GM19463 (cell line): ENCODE measurements at regions not wholly inside any gene's neighbourhood (a gene's known extent, or its start where the extent isn't known, plus 50 kb on each side); places are given as distances from the start of the nearest gene placed in this dataset.

Experiments
- ATAC-seq: cut with Tn5 transposase; IDR thresholded peaks from one replicate; pipeline ENCODE4 v1.9.1; 2021; ENCODE audit warnings: mild to moderate bottlenecking, moderate library complexity; ENCODE audit not compliant: unreplicated experiment

GRCh38 chr2:183607995-183608394 lies 483.8 kb downstream of the NUP35 start:
- no peak for ATAC-seq

GRCh38 chr2:183608747-183609146 lies 484.5 kb downstream of the NUP35 start:
- ATAC-seq = no peak

DNA sequence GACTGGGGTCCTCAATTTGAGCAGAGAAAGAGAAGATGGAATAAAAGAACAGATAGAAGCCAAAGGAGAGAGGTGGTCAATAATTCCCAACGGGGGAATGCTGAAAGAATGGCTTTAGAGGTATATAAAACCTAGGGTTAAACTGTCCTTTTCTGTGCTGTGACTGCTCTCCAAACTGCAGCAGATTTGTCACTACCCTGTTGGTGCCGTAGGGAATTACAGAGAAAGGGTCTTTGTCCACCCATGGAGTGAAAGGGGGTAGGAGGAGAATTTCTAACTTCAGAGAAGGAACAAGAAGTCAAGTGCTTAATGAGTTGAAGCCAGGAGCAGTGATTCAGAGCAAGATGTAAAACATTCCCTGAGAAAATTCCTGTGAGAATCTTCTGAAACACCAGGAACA lies 486.5 kb downstream of the NUP35 start:
- ATAC-seq = no peak

GRCh38 chr2:183614799-183615435 lies 490.7 kb downstream of the NUP35 start:
- ATAC-seq = no peak

DNA sequence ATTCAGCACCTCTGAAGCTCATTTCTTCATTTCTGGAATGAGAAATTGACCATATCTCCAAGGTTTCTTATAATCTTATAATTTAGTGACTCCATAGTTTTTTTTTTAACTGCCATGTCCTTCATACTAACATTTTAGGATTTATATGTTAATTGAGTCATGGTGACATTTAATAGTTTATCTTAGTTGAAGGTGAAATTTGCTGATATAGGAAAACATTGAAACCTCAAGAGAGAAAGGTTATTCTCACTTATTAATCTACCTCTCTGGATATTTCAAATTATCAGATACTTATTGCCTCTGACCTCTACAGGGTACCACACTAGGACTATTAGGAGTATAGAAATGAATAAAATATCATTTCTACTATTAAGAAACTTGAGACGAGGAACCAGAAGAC lies 499.0 kb downstream of the NUP35 start:
- ATAC-seq = no peak

DNA sequence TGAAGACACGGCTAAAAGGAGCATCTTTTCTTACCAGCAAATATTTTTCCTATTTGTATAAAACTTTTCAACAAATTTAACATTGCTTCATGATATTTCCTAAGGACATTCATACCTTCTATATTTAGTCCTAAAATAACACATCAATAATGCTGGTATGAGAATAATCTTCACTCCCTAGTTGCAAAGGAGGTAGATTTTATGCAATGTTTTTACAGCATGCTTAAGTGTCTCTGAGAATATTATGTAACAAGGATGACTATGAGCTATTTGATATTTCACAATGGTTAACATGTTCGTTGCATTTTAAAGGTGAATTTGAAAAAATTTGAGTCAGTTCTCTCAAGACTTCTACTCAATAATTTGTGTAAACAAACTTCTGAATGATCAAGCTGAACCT lies 506.7 kb downstream of the NUP35 start:
- no peak for ATAC-seq

- no peak for ATAC-seq
Observed at GRCh38 chr2:183656121-183656520, 531.9 kb downstream of the NUP35 start.

DNA sequence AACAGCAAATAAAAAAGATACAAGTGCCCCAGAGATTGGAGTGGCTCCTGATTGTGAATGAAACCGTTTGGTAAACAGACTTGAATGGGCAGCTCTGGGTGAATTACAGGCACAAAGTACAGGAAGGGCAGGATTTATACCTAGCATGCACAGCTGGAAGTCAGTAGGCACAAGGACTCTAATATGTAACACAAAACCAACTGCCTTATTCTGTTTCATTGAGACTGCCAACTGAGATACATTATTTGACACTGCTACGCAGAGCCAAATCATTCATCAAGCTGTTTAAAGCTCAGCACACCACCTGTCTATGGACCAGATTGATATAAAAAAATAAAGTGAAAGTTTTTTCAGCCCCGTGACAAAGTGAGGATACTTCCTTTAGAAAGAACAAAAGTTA lies 541.2 kb downstream of the NUP35 start:
- ATAC-seq = no peak

GRCh38 chr2:183666031-183666430 lies 541.8 kb downstream of the NUP35 start:
- ATAC-seq = no peak

DNA sequence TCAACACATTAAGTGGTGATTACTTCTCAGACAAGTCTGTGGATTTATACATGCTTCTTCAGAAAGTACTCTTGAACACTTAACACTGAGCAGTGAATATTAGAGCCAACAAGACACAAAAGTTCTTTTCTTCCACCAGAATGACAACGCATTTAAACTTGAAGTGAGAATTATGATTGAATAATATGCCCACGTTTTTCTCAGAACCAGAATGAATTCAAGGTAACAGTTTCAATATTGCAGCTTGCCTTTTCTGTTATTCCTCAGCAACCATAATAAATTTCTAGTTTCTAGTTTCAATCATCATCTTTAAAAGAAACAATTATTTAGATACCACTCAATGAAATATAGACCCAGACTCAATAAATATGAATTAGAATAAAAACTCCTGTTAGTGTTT lies 547.0 kb downstream of the NUP35 start:
- no peak for ATAC-seq

DNA sequence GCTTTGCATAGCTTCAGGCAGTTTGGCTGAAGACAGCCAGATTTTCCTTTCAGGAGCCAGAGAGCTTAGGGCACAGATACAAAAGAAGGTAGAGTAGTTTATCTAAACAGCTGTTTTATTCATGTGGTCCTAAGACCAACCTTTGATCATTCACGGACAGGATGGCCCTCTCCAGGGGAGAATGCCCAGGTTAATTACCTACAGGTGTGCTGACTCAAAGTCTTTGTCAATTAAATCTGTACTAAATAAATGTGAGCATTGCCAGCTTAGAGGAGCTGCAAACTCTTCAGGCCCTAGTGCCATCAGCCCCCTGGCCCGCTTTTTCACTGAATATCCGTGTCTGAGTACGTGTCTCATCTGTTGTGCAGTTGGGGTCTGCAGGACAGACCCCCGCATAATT lies 554.7 kb downstream of the NUP35 start:
- no peak for ATAC-seq

- no peak for ATAC-seq
Observed at GRCh38 chr2:183680573-183680972, 556.3 kb downstream of the NUP35 start.

DNA sequence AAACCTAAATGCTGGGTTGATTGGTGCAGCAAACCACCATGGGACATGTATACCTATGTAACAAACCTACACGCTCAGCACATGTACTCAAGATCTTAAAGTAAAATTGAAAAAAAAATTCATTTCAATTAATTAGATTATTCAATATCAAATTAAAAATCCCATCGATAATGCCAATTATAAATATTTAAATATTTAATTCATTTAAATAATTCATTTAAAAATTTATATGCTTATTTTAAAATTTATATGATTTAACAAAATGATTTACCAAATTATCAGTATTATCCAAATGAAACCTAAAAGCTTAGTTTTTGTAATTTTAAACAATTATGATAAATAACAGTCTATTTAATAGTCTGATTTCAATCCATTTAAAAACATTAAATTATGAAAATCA lies 560.4 kb downstream of the NUP35 start:
- no peak for ATAC-seq

DNA sequence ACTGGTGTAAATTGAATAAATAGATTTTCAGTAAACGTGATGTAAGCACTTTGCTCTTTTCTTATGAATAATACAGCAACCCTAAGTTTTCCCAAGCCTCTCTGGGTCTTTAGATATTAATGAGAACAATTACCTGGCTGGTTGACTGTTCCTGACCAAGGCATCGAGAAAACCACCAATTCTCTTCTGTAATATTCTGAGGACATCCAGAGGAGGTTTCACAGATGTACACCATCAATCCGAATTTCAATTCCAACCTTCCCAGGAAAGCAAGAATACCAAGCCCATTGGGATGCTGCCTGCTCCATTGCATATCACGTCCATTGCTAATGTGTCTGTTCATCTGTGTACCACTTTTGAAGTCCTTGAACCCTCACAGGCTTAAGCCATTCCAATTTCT lies 571.8 kb downstream of the NUP35 start:
- no peak for ATAC-seq

DNA sequence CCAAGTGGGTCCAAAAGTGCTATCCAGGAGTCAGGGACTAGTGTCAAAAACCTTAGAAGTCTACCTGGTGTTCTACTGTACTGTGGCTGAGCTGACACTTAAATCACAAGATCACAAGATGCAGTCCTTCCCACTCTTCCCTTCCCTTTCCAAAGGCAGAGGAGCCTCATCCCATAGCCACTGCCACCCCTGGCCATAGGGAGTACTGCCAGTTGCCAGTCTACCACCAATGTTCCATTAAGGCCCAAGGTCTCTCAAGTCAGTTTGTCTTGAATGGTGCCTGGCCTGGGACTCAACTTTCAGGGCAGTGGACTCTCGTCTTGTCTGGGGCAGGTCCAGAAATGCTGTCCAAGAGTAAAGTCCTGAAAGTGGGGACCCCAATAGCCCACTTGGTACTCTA lies 585.6 kb downstream of the NUP35 start:
- ATAC-seq = no peak

- ATAC-seq = no peak
Observed at GRCh38 chr2:183718246-183718645, 594.0 kb downstream of the NUP35 start.

DNA sequence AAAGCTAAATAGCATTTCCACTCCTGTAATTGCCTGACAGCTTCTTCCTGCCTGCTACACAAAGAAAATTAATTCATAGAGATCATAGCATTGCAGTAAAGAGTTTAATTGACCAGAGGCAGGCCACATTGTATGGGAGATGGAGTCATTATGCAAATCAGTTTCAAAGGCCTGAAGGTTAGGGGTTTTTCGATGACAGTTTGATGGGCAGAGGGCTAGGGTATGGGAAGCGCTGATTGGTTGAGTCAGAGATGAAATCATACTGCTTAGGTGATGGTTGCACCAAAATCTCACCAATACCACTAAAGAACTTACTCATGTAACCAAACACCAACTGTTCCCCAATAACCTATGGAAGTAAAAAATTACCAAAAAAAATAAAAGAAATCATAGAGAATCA lies 599.0 kb downstream of the NUP35 start:
- peak; percentile 63 for ATAC-seq

DNA sequence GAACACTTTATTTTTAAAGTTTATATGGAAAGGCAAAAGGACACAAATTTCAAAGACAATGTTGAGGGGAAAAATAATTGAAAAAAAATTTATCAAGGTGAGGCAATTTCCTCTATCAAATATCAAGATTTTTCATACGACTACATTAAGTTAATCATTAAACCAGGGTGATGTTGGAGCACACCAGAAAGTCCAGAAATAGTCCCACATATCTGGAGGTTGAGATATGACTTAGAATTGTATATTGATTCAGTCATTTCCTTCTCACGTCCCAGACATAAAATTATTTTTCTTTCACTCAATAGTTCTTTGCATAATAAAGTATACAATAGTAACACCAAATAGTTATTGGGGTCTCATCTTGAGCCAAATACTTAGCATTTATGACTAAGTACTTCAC lies 605.1 kb downstream of the NUP35 start:
- ATAC-seq = no peak

DNA sequence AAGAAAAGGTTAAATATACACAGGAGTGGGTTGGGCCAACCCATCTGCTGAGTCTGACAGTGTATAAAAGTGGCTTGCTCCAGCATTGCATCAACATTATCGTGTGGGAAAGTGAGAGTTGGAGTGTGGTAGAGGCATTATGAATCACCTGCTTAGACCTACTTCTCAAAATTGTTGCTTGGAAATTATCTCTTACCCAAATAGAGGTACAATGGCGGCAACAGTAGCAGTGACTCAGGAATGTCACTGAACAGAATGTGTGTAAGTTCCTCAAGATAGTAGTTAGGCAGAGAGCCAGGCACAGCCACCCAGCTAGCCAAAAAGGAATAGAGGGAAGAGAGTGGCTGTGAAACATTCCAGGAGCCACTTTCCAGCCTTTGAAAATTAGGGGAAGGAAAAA lies 616.0 kb downstream of the NUP35 start:
- no peak for ATAC-seq

GRCh38 chr2:183752571-183752970 lies 628.3 kb downstream of the NUP35 start:
- ATAC-seq = no peak

DNA sequence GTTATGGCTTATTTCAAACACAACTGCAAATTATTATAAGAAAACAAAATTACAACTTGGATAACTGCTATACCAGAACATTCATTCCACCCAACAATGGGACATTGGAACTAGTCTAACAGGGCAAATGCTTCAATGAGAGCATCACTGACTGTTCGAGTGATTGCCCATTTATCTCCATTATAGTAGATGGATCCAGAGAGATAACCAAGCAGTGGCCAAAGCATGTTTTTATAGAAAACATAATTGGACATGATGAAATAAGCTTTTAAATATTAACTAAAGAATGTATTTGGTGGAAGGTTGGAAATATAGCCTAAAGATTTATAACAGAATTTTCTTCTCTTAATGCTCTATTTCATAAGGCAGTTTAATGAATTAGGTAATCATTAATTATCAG lies 634.8 kb downstream of the NUP35 start:
- ATAC-seq = no peak

DNA sequence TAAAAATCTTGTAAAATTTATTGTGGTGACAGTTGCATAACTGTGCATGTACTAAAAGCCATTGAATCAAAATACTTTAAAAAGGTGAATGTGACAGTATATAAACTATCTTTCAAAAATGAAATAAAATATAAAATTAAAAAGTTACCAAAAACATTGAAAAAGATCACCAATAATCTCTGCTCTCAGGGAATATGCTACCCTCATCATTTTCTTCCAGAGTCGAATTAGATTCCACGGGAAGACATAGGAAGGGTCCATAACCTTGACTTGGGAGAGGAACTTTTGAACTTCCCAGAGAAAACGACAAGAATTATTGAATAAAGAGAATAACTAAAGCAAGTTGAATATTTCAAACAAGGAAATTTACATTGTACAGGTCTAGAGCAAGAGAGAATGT lies 649.5 kb downstream of the NUP35 start:
- no peak for ATAC-seq

- no peak for ATAC-seq
Observed at GRCh38 chr2:183780072-183780471, 655.8 kb downstream of the NUP35 start.

DNA sequence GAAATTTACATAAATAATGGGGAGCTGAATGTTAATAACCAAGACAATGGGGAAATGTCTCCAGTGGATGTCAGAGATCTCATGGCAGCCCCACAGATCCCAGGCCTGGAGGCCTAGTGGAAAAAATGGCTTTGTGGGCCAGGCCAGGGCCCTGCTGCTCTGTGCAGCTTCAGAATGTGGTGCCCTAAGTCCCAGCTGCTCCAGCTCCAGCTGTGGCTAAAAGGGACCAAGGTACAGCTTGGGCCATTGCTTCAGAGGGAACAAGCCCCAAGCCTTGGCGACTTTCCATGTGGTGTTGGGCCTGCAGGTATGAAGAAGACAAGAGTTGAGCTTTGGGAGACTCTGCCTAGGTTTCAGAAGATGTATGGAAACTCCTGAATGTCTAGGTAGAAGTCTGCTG lies 658.2 kb downstream of the NUP35 start:
- no peak for ATAC-seq
